Suppressor macrophage treated with lipopolysaccharide for 4 hours (primary cell): ENCODE measurements at regions not wholly inside any gene's neighbourhood (a gene's known extent, or its start where the extent isn't known, plus 50 kb on each side); places are given as distances from the start of the nearest gene placed in this dataset.

Experiments used
- DNase-seq: peaks from one replicate; pipeline ENCODE4 v3.0.0-alpha.2; 2020

- no peak for DNase-seq
These were observed 59.0 kb upstream of the MINAR1 start for GRCh38 chr15:79373113-79373512.

- no peak for DNase-seq
These were observed 58.4 kb upstream of the MINAR1 start for GRCh38 chr15:79373728-79374127.

DNA sequence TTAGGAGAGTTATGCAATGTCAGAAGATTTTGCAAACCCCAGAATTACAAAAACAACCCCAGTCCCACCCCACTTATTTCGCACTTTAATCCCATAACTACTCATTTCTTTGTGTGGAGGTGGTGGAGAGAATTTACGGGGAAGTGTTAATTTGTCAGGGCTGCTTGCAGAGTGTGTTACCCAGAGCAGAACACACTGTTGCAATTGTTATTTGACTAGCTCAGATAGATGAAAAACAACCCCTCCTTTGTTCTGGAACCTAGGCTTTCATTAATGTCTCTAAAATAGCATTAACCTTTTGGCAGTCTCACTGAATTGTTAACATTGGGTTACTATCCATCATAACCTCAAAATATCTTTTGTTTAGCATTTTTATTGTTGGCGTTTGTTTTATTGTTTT, 55.8 kb upstream of the MINAR1 start:
- DNase-seq, result no peak

DNA sequence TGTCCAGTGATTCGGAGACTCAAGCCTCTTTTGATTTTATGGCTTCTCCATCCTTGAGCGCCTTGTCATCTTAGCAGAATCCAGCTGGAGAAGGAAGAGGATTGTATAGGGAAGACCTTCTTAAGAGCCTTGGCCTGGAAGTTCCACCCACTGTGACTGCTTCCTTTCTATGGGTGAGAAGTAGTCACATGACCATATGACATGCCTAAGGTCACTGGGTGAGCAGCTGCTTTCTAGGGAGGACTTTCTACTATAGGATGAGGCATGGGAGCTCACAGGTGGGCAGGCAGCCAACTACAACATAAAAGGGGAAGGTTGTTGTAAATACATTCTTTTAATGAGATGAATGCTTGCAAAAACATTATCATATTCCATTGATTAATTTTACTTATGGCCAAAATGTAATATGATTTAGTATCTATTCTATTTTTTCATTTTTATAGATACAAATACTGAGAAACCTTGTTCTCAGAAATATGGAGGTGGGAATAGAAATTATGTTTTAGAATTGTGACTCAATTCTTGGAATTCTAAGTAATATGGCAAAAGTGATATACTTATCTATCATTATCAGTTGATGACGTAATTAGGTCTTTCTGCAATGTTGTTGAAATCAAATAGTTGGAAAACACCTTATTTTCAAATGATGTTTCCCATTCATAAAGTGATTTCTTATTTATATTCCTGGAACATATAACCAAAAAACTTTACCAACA, 53.6 kb upstream of the MINAR1 start:
- DNase-seq, result peak; percentile 27

GRCh38 chr15:79380755-79381497, 51.2 kb upstream of the MINAR1 start:
- DNase-seq, result peak; percentile 80

- DNase-seq, result no peak
These were observed 50.5 kb upstream of the MINAR1 start for GRCh38 chr15:79381593-79381992.
